Smooth muscle cell (in vitro differentiated cells): ENCODE measurements at regions not wholly inside any gene's neighbourhood (a gene's known extent, or its start where the extent isn't known, plus 50 kb on each side); places are given as distances from the start of the nearest gene placed in this dataset.

Source experiments
- DNase-seq: peaks from one replicate; lab custom pipeline; 2025; ENCODE audit not compliant: unreplicated experiment; lab: John Stamatoyannopoulos, UW
- H2AFZ ChIP-seq: fragments of 200-600 bp; sonication (generic); 2 replicates; pipeline ENCODE4 v1.6.0; 2016; ENCODE audit warnings: antibody characterized with exemption, low read depth, mild to moderate bottlenecking
- H3F3A ChIP-seq: fragments of 200-600 bp; sonication (generic); 2 replicates; pipeline ENCODE4 v1.6.0; 2017; ENCODE audit warnings: antibody characterized with exemption, low read depth
- H3K27ac ChIP-seq: fragments of 200-600 bp; sonication (generic); 2 replicates; pipeline ENCODE4 v1.5.1; 2016; ENCODE audit warnings: low read depth, mild to moderate bottlenecking
- H3K27me3 ChIP-seq: fragments of 200-600 bp; sonication (generic); 2 replicates; pipeline ENCODE4 v1.6.1; 2016; ENCODE audit warnings: low read depth, mild to moderate bottlenecking
- H3K36me3 ChIP-seq: fragments of 200-600 bp; sonication (generic); 2 replicates; pipeline ENCODE4 v1.5.1; 2016; ENCODE audit warnings: low read depth
- H3K4me1 ChIP-seq: fragments of 200-600 bp; sonication (generic); 2 replicates; pipeline ENCODE4 v1.5.1; 2016; ENCODE audit warnings: low read depth
- H3K4me2 ChIP-seq: fragments of 200-600 bp; sonication (generic); 2 replicates; pipeline ENCODE4 v1.6.0; 2016; ENCODE audit warnings: mild to moderate bottlenecking
- H3K4me3 ChIP-seq: fragments of 200-600 bp; sonication (generic); 2 replicates; pipeline ENCODE4 v1.5.1; 2016; ENCODE audit warnings: mild to moderate bottlenecking
- H3K79me2 ChIP-seq: fragments of 200-600 bp; sonication (generic); 2 replicates; pipeline ENCODE4 v1.6.0; 2016; ENCODE audit warnings: low read depth, mild to moderate bottlenecking
- H3K9ac ChIP-seq: fragments of 200-600 bp; sonication (generic); 2 replicates; pipeline ENCODE4 v1.6.0; 2016; ENCODE audit warnings: low read depth
- H3K9me3 ChIP-seq: fragments of 200-600 bp; sonication (generic); replicated peaks from 2 replicates; pipeline ENCODE4 v1.5.1; 2016; ENCODE audit warnings: low read depth
- H4K20me1 ChIP-seq: fragments of 200-600 bp; sonication (generic); 2 replicates; pipeline ENCODE4 v1.6.0; 2016; ENCODE audit warnings: low read depth
- WGBS: methylation state at CpG from one replicate; pipeline ENCODE4 v1.1.7; 2016; ENCODE audit warnings: low lambda C conversion rate; 5-methylcytosine and 5-hydroxymethylcytosine counted together
- TF ChIP-seq, protein P1 (sequence below): fragments of 200-600 bp; sonication (generic); IDR thresholded peaks from 2 replicates; pipeline ENCODE4 v1.5.1; 2017; ENCODE audit warnings: borderline replicate concordance, mild to moderate bottlenecking, antibody characterized with exemption; ENCODE audit not compliant: insufficient read depth, poor library complexity, severe bottlenecking

DNA sequence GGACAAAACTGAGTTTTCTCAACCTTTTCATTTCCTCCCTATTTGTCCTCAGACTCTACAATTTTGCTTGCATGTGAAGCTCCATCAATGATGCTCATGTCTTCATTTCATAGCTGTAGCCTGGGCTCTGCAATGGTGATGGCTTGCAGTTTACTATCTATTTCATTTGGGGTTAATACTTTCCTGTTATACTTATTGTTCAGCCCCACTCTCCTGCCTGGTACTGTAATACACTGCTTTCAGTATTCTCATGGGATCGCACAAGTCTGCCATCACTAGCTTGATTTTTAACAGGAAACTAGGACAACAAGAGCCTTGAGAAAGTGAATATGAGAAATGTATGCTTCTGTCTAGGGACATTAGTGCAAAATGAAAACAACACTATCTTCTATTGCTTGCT, 84.2 kb upstream of the SEMA6A start:
- no peak overlapping the region for H3K4me3 ChIP-seq
- WGBS: 91% methylated on average over 1 of the region's 1 CpG
- TF ChIP-seq, protein P1, sequence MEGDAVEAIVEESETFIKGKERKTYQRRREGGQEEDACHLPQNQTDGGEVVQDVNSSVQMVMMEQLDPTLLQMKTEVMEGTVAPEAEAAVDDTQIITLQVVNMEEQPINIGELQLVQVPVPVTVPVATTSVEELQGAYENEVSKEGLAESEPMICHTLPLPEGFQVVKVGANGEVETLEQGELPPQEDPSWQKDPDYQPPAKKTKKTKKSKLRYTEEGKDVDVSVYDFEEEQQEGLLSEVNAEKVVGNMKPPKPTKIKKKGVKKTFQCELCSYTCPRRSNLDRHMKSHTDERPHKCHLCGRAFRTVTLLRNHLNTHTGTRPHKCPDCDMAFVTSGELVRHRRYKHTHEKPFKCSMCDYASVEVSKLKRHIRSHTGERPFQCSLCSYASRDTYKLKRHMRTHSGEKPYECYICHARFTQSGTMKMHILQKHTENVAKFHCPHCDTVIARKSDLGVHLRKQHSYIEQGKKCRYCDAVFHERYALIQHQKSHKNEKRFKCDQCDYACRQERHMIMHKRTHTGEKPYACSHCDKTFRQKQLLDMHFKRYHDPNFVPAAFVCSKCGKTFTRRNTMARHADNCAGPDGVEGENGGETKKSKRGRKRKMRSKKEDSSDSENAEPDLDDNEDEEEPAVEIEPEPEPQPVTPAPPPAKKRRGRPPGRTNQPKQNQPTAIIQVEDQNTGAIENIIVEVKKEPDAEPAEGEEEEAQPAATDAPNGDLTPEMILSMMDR: no peak
- no peaks in the 10 kb centered on the region for H4K20me1 ChIP-seq
- H3F3A ChIP-seq: no peaks in the 10 kb centered on the region
- H2AFZ ChIP-seq: no peak overlapping the region
- no peaks in the 10 kb centered on the region for H3K79me2 ChIP-seq
- H3K9me3 ChIP-seq: no peaks in the 10 kb centered on the region
- H3K36me3 ChIP-seq: no peaks in the 10 kb centered on the region
- H3K9ac ChIP-seq: no peak overlapping the region
- H3K4me1 ChIP-seq: peaks cover 25% of the 10 kb centered on the region
- no peak for DNase-seq
- H3K27ac ChIP-seq: no peak overlapping the region
- H3K27me3 ChIP-seq: no peaks in the 10 kb centered on the region
- no peak overlapping the region for H3K4me2 ChIP-seq

DNA sequence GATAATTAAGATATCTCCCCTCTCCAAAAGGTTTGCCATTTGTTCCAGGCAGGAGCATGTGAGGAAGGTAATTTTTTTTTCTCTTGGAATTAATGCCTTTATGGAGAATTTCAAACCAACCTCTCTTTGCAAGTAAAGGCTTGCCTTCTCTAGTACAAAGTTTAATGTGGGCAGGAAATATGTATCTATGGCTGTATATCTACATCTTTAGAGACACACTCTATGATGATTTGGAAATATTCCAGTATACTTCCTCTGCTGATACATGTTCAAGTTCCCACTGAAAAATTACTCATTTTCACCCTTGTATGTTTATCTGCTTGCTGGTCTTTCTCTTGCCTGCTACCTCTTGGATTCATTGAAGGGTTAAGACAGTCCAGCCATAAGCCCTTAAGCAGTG, 83.5 kb upstream of the SEMA6A start:
- no peaks in the 10 kb centered on the region for H3K27me3 ChIP-seq
- TF ChIP-seq, protein P1: no peak
- no peak overlapping the region for H3K9ac ChIP-seq
- H3K36me3 ChIP-seq: no peaks in the 10 kb centered on the region
- H3K79me2 ChIP-seq: no peaks in the 10 kb centered on the region
- no peaks in the 10 kb centered on the region for H4K20me1 ChIP-seq
- H2AFZ ChIP-seq: no peak overlapping the region
- H3K4me1 ChIP-seq: peaks cover 22% of the 10 kb centered on the region
- no peaks in the 10 kb centered on the region for H3K9me3 ChIP-seq
- no peak overlapping the region for H3K4me2 ChIP-seq
- no peak for DNase-seq
- H3K27ac ChIP-seq: no peak overlapping the region
- no peaks in the 10 kb centered on the region for H3F3A ChIP-seq
- H3K4me3 ChIP-seq: no peak overlapping the region

DNA sequence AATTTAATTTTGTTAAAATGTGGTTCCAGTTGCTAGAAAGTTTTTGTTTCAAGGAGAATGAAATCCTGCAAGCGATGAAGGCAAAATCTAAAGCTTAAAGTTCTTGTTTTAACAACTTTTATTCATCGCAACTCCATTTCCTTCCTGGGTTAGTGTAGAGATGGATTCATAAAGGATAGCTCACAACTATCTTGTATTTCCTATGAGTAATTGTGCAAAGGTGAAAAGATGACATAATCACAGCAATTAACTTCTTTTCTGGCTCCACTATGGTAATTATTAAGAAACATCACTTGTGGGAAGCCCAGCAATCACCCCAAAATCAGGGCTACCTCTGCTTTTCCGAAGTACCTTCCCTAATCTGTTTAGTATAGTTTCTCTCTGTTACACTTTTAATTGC, 80.8 kb upstream of the SEMA6A start:
- Histone ChIP-seq H3F3A (no peaks in the 10 kb centered on the region), H2AFZ (no peak overlapping the region), H4K20me1 (no peaks in the 10 kb centered on the region), H3K27ac (no peak overlapping the region), H3K36me3 (no peaks in the 10 kb centered on the region), H3K4me3 (no peak overlapping the region), H3K4me2 (no peak overlapping the region), H3K9me3 (no peaks in the 10 kb centered on the region), H3K27me3 (no peaks in the 10 kb centered on the region), H3K4me1 (peaks cover 37% of the 10 kb centered on the region), H3K79me2 (no peaks in the 10 kb centered on the region), H3K9ac (no peak overlapping the region)
- DNase-seq: no peak
- 85% methylated on average over 3 of the region's 3 CpGs for WGBS
- TF ChIP-seq, protein P1: no peak

DNA sequence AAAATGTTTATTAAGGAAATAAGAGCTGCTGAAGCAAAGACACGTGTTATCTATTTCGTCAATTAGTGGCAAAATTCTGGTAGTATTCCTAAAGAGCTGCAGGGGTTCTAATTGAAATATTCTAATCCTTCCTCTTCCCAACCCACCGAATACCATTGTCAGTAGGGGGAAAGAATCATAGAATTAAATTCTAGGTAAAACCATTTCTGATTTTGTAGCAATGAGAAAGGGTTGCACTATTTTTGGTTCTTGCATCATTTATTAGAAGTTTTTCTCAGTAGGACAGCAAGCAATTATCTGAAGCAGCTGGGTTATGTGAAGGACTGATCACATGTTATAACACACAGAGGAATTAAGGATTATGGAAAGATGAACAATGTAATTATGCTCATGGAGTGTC, 80.3 kb upstream of the SEMA6A start:
- Histone ChIP-seq H3K9me3 (no peaks in the 10 kb centered on the region), H4K20me1 (no peaks in the 10 kb centered on the region), H3K4me3 (no peak overlapping the region), H3K27me3 (no peaks in the 10 kb centered on the region), H3K4me1 (peaks cover 37% of the 10 kb centered on the region), H3K27ac (no peak overlapping the region), H3K36me3 (no peaks in the 10 kb centered on the region), H3K79me2 (no peaks in the 10 kb centered on the region), H2AFZ (no peak overlapping the region), H3F3A (no peaks in the 10 kb centered on the region), H3K4me2 (no peak overlapping the region), H3K9ac (no peak overlapping the region)
- WGBS: 78% methylated on average over 3 of the region's 3 CpGs
- no peak for DNase-seq
- TF ChIP-seq, protein P1: no peak
